NCI-H1092 treated with DMSO at 0.1 percent for 48 hours (cell line): ENCODE measurements at regions not wholly inside any gene's neighbourhood (a gene's known extent, or its start where the extent isn't known, plus 50 kb on each side); places are given as distances from the start of the nearest gene placed in this dataset.
"Not testable (repeated sequence)": the region's sequence is repeated elsewhere in the genome, so short reads cannot be mapped to it uniquely, and the experiment has no call there.

Experiments used
- DNase-seq: peaks from one replicate; lab custom pipeline; 2025; lab: John Stamatoyannopoulos, UW

DNA sequence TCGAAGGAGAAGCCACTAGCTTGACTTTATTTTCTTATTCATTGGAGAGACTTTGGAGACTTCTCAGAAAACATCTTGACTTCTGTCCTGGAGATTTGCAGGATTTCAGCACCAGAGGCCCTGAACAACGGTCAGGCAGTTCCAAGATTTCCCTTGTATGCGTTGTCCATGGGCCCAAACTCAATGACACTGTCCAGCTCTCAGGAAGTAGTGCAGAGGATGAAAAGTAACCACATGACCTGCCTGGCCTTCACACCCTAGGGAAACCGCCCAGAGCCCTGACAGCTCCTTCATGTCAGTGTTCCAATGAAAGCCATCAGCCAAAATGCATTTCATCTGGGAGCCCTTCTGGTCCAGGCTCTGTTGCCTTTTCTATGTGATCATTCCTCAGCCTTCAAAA, 214.1 kb downstream of the BLID start:
- no peak for DNase-seq

GRCh38 chr11:121901417-121901816, 214.6 kb downstream of the BLID start:
- DNase-seq = not testable (repeated sequence)

GRCh38 chr11:121899520-121899919, 216.5 kb downstream of the BLID start:
- DNase-seq = no peak

GRCh38 chr11:121898903-121899302, 217.1 kb downstream of the BLID start:
- no peak for DNase-seq

DNA sequence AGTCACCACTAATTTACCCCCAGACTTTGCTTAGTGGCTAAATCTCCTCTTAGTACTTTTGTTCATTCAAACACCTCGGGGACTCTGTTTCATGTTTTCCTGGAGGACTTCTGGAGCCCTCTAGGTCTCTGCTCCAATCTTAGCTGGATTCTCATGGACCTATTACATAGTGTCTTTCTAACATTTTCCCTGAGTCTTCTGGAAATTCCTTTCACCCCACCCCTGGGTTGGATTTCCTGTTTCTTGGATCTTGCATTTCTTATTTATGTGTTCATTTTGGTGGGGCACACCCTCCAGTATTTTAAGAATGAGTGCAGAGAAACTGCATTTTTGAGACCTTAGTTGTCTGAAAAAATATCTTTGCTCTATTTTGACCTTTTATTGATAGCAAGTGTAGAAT, 220.1 kb downstream of the BLID start:
- no peak for DNase-seq

- no peak for DNase-seq
These were observed 221.4 kb downstream of the BLID start for GRCh38 chr11:121894581-121894980.

- no peak for DNase-seq
These were observed 223.2 kb downstream of the BLID start for GRCh38 chr11:121892863-121893262.

DNA sequence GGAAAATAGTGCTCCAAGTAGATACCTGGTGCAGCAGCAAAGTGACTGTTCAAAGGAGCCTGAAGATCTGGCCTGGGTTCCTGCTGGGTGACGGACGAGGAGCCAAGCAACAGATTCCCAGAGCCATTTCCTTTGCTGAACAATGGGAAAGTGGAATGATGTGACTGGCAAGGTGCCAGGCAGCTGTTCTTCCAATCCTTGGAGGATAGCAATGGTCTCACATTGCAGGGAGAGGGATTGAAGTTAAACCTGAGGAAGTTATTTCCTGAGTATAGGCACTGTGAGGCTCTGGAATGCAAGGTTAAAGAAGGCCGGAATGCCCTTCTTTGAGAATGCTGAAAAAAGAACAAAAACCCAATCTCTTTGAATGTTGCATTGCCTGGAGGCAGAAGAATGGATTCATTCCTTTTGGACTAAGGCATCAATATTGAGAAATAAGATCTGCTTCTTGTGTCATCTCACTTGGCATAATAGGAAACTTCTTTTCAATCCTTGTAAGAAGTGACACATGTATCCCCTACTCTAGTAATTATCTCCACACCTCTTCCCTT, 223.8 kb downstream of the BLID start:
- no peak for DNase-seq

- DNase-seq = no peak
These were observed 225.0 kb downstream of the BLID start for GRCh38 chr11:121890946-121891515.

GRCh38 chr11:121890377-121890776, 225.6 kb downstream of the BLID start:
- no peak for DNase-seq

DNA sequence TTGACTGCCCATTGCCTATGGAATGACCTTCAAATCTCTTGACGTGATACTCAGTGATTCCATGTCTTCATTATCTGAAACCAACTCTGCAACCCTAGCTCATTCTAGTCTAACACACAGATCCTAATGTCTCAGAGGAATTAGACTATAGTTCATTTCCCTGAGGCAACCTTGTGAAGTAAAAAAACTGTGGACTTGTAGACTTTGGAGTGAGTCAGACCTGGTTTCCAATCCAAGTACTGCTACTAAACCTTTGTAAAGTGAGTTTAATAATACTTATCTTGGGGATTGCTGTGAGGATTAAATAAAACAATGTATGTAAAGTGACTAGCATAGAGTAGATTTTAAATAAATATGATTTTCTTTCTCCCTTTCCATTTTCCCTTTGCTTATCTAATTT, 226.1 kb downstream of the BLID start:
- DNase-seq = no peak

GRCh38 chr11:121889186-121889585, 226.8 kb downstream of the BLID start:
- no peak for DNase-seq

DNA sequence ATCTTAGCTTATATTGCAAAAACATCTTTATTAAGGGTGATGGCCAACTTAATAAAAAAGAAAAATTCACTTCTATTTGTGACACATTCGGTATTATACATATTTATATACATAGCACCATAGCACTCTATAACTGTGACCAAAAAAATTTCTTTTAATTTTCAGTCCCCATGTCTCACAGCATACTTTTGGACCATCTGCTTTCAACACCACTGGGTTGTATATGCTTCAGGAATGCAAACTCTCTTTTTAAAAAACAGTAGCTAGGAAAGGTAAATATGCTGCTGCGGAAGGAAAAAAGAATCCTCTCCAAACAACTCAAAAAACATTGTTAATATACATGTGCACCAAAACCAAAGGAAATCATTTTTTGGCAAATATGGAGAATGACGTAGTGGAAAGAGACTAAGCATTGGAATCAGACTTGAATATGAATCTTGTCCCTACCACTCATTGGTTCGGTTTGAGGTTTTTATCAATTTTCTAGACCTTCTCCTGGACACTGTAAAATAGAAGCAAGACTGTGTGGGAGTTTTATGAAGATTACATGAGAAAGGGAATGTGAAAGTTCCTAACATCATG, 227.9 kb downstream of the BLID start:
- DNase-seq = no peak

- DNase-seq = no peak
These were observed 228.4 kb downstream of the BLID start for GRCh38 chr11:121887569-121887968.

GRCh38 chr11:121886996-121887395, 229.0 kb downstream of the BLID start:
- no peak for DNase-seq

DNA sequence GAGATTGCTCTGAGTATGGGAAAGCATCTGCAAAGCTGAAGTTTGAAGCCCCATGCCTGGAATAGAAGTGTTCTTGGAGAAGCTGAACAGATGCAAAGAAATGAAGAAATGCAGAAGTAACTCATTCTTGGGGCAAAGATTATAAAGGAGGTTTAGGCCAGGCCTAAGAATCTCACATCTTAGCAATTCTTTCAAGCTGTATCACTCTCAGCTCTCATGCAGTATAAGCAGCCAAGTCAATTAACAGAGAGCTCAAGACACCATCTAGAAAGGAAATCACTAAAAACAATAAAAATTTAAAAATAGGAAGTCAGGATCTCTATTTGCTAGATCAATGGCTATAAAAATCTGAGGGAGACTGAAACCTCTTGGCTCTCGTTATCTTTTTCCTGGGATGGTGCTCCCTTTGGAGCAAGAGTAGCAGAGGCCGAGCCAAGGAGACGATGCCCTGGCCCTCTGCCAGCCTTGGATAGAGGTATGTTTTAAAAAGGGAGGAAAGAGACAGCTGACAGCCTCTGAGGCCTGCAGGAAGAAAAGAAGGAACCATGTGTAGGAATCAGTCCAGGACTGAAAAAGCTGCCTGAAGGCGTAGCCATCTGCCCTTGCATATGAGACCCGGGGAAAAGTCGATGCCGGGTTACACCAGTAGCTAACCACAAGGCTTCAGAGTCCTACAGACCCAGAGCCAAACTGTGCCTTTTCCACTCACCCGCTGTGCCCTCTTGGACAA, 229.8 kb downstream of the BLID start:
- peak; percentile 45 for DNase-seq

GRCh38 chr11:121884626-121885025, 231.4 kb downstream of the BLID start:
- no peak for DNase-seq

- DNase-seq = no peak
These were observed 234.2 kb downstream of the BLID start for GRCh38 chr11:121881806-121882205.

DNA sequence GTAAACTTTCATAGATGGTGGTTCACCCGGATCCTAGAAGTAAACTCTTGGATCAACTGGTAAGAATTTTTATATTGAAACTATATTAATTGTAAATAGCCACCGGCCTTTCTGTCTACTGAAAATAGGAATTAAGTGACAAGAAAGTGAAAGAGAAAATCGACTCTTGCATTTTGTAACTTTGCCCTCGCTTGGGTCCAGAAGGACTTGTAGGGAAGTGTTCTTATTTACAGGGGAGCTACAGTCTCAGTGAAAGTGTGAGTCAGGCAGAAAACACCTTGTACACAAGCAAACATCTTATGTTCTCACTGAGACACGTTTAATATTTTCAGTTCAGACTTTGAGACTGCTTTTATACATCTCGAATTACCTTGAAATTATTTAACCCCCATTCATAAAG, 238.9 kb downstream of the BLID start:
- DNase-seq = no peak

GRCh38 chr11:121873766-121874165, 242.2 kb downstream of the BLID start:
- DNase-seq = no peak

DNA sequence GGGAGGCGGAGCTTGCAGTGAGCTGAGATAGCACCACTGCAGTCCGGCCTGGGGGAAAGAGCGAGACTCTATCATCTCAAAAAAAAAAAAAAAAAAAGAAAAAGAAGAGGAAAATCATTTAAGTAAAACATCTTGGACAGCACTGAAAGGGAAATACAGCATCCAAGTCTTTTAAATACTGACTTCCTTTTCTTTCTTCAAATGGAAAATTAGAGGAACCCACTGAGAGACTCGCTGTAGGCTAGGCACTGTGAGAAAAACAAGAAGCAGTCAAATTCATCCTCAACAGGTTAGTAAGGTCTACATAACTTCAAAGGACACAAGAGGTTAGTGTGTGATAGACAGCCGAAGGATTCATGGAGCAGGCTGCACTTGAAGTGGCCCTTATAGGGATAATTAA, 243.7 kb downstream of the BLID start:
- DNase-seq = no peak

GRCh38 chr11:121870206-121871045, 245.6 kb downstream of the BLID start:
- DNase-seq = peak; percentile 7
